H9 (cell line): ENCODE measurements at regions not wholly inside any gene's neighbourhood (a gene's known extent, or its start where the extent isn't known, plus 50 kb on each side); places are given as distances from the start of the nearest gene placed in this dataset.

Experiments
- DNase-seq: peaks from one replicate; pipeline ENCODE4 v3.0.0-alpha.2; 2017
- H2AFZ ChIP-seq: one replicate; pipeline ENCODE4 v1.6.1; 2013; ENCODE audit warnings: mild to moderate bottlenecking, low read length, control low read depth, moderate library complexity
- H2AK5ac ChIP-seq: 2 replicates; pipeline ENCODE4 v1.6.1; 2013; ENCODE audit warnings: low read length, control low read depth, mixed read lengths; ENCODE audit not compliant: insufficient read length
- H2BK120ac ChIP-seq: one replicate; pipeline ENCODE4 v1.6.1; 2013; ENCODE audit warnings: low read depth, mild to moderate bottlenecking, low read length, control low read depth, inconsistent platforms; ENCODE audit not compliant: poor library complexity, severe bottlenecking
- H2BK12ac ChIP-seq: 2 replicates; pipeline ENCODE4 v1.6.1; 2013; ENCODE audit warnings: low read length, control low read depth, mixed read lengths, low read depth; ENCODE audit not compliant: insufficient read length
- H2BK15ac ChIP-seq: 2 replicates; pipeline ENCODE4 v1.6.1; 2013; ENCODE audit warnings: low read depth, low read length, control low read depth
- H2BK20ac ChIP-seq: one replicate; pipeline ENCODE4 v1.6.1; 2013; ENCODE audit warnings: low read depth, mild to moderate bottlenecking, low read length, control low read depth, inconsistent platforms; ENCODE audit not compliant: poor library complexity, severe bottlenecking
- H2BK5ac ChIP-seq: 2 replicates; pipeline ENCODE4 v1.6.1; 2013; ENCODE audit warnings: low read length, control low read depth, mixed read lengths; ENCODE audit not compliant: insufficient read length
- H3K14ac ChIP-seq: 2 replicates; pipeline ENCODE4 v1.6.1; 2013; ENCODE audit warnings: low read length, control low read depth; ENCODE audit not compliant: insufficient read depth
- H3K18ac ChIP-seq: 2 replicates; pipeline ENCODE4 v1.6.1; 2013; ENCODE audit warnings: low read depth, mild to moderate bottlenecking, mixed read lengths, low read length, control low read depth; ENCODE audit not compliant: insufficient read length
- H3K23ac ChIP-seq: 2 replicates; pipeline ENCODE4 v1.6.1; 2013; ENCODE audit warnings: low read length, control low read depth, mixed read lengths, low read depth; ENCODE audit not compliant: insufficient read length
- H3K23me2 ChIP-seq: 2 replicates; pipeline ENCODE4 v1.6.1; 2013; ENCODE audit warnings: low read depth, mild to moderate bottlenecking, mixed read lengths, low read length, control low read depth; ENCODE audit not compliant: insufficient read length, poor library complexity, severe bottlenecking
- H3K27ac ChIP-seq: 2 replicates; pipeline ENCODE4 v1.5.1; 2013; ENCODE audit warnings: low read length, control low read depth, mixed read lengths, low read depth; ENCODE audit not compliant: insufficient read length
- H3K27me3 ChIP-seq: 2 replicates; pipeline ENCODE4 v1.6.1; 2013; ENCODE audit warnings: low read length, control low read depth, inconsistent platforms; ENCODE audit not compliant: insufficient read depth
- H3K4ac ChIP-seq: 2 replicates; pipeline ENCODE4 v1.6.1; 2013; ENCODE audit warnings: low read depth, mild to moderate bottlenecking, control low read depth, inconsistent platforms, low read length, moderate library complexity
- H3K4me1 ChIP-seq: 2 replicates; pipeline ENCODE4 v1.6.1; 2013; ENCODE audit warnings: low read length, control low read depth, inconsistent platforms; ENCODE audit not compliant: insufficient read depth
- H3K4me2 ChIP-seq: 2 replicates; pipeline ENCODE4 v1.6.1; 2013; ENCODE audit warnings: low read length, control low read depth, mixed read lengths; ENCODE audit not compliant: insufficient read length, insufficient read depth
- H3K56ac ChIP-seq: 2 replicates; pipeline ENCODE4 v1.6.1; 2013; ENCODE audit warnings: low read depth, mild to moderate bottlenecking, mixed read lengths, low read length, control low read depth; ENCODE audit not compliant: insufficient read length
- H3K79me1 ChIP-seq: 2 replicates; pipeline ENCODE4 v1.6.1; 2013; ENCODE audit warnings: low read depth, mild to moderate bottlenecking, moderate library complexity, low read length, control low read depth, inconsistent platforms; ENCODE audit not compliant: insufficient read depth, poor library complexity, severe bottlenecking
- H3K79me2 ChIP-seq: 2 replicates; pipeline ENCODE4 v1.6.1; 2013; ENCODE audit warnings: low read length, control low read depth, inconsistent platforms; ENCODE audit not compliant: insufficient read depth
- H3K9ac ChIP-seq: 2 replicates; pipeline ENCODE4 v1.6.1; 2013; ENCODE audit warnings: low read length, control low read depth, mixed read lengths; ENCODE audit not compliant: insufficient read length; ENCODE audit errors: extremely low read depth
- H3K9me3 ChIP-seq: one replicate; pipeline ENCODE4 v1.6.1; 2013; ENCODE audit warnings: low read depth, low read length, inconsistent platforms; ENCODE audit not compliant: control insufficient read depth
- H3T11ph ChIP-seq: one replicate; pipeline ENCODE4 v1.6.1; 2013; ENCODE audit warnings: mild to moderate bottlenecking, low read length, control low read depth, inconsistent platforms
- H4K20me1 ChIP-seq: one replicate; pipeline ENCODE4 v1.6.1; 2013; ENCODE audit not compliant: control insufficient read depth, insufficient read length, insufficient read depth
- H4K5ac ChIP-seq: 2 replicates; pipeline ENCODE4 v1.6.1; 2013; ENCODE audit warnings: low read depth, mild to moderate bottlenecking, mixed read lengths, low read length, control low read depth; ENCODE audit not compliant: insufficient read length
- H4K8ac ChIP-seq: replicated peaks from 2 replicates; pipeline ENCODE4 v1.6.1; 2013; ENCODE audit warnings: low read length, control low read depth, mixed read lengths, low read depth; ENCODE audit not compliant: insufficient read length
- H4K91ac ChIP-seq: 2 replicates; pipeline ENCODE4 v1.6.1; 2013; ENCODE audit warnings: low read depth, mild to moderate bottlenecking, moderate library complexity, mixed read lengths, low read length, control low read depth; ENCODE audit not compliant: insufficient read length
- H3K27ac Mint-ChIP-seq, 3 experiments: 2 replicates in 2 of 3; 3 replicates in 1 of 3; pipeline ENCODE4 v1.8.0; 2020 to 2021; ENCODE audit warnings: mixed read lengths in 3 of 3, mild to moderate bottlenecking in 1 of 3, moderate library complexity in 1 of 3
- H3K27me3 Mint-ChIP-seq: 2 replicates; pipeline ENCODE4 v1.8.0; 2021; ENCODE audit warnings: low read depth, mild to moderate bottlenecking, moderate library complexity, mixed read lengths
- H3K36me3 Mint-ChIP-seq, 3 experiments: 2 replicates in 2 of 3; 3 replicates in 1 of 3; pipeline ENCODE4 v1.8.0; 2020 to 2021; ENCODE audit warnings: low read depth in 3 of 3, mixed read lengths in 3 of 3; ENCODE audit not compliant: insufficient read depth in 1 of 3
- H3K4me1 Mint-ChIP-seq, 2 experiments: 2 replicates each; pipeline ENCODE4 v1.8.0; 2020; ENCODE audit warnings: mixed read lengths in 2 of 2
- H3K4me3 Mint-ChIP-seq, 2 experiments: 2 replicates in 1 of 2; 3 replicates in 1 of 2; pipeline ENCODE4 v1.8.0; 2020 to 2021; ENCODE audit warnings: mild to moderate bottlenecking in 2 of 2, mixed read lengths in 2 of 2, moderate library complexity in 1 of 2
- H3K9me3 Mint-ChIP-seq, 2 experiments: 2 replicates in 1 of 2; 3 replicates in 1 of 2; pipeline ENCODE4 v1.8.0; 2020; ENCODE audit warnings: mild to moderate bottlenecking in 2 of 2, mixed read lengths in 2 of 2, moderate library complexity in 1 of 2
- WGBS: extraction: QIAGEN DNeasy Blood & Tissue Kit; methylation state at CpG from one replicate; pipeline ENCODE4 v1.1.7; 2013; ENCODE audit warnings: missing lambda C conversion rate, low lambda C conversion rate, mixed read lengths; ENCODE audit not compliant: insufficient read length; ENCODE audit errors: extremely low coverage; 5-methylcytosine and 5-hydroxymethylcytosine counted together
- TF ChIP-seq, protein P1 (sequence below): fragments of 200-600 bp; sonication (generic); conservative IDR thresholded peaks from 3 replicates; pipeline ENCODE4 v1.8.0; 2021; ENCODE audit warnings: antibody characterized with exemption, mild to moderate bottlenecking

DNA sequence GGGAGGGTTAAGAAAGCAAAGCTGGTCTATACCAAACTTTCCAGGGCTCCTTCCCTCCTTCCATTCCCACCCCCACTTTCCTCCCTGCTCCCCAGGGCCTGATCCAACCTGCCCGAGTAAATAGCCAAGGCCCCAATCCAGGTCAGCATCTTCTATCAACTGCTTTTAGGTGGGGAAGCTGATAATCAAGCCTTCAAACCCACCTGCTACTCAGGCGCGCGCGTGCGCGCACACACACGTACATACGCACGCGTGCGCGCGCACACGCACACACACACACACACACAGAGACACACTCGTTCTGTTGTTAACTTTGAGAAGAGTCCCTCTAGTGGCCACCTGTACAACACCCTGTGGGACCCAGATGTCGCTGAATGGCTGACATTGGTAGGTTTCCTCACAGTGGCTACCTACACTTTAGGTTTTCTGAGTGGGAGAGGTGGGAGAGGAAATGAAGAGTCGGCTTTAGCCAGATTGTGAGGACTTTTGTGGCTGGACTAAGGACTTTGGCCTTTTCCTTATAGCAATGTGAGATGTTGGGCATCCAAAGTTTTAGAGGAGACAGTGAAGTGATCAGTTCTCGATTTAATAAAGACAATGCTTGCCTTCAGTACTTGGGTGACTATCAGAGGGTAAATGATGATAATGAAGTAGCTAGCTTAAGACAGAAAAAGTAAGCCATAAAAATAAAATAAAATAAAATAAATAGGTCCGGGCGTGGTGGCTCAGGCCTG is 179.9 kb upstream of the C2CD4B start:
- Mint-ChIP-seq H3K4me3 (peak overlapping the region; percentile 50 to 58), H3K4me1 (peaks cover 5 to 7% of the 10 kb centered on the region in 2 experiments), H3K27ac (0 out of 7 replicates have a peak overlapping the region, but pooled peaks of 1 of the 3 experiments have one; percentile 5), H3K27me3 (no peaks in the 10 kb centered on the region; the same call in 1 of the 2 replicates), H3K36me3 (0 out of 7 replicates have a peak, but pooled peaks cover 0 to 2% (median 0%) of the 10 kb centered on the region in 3 experiments), H3K9me3 (no peaks in the 10 kb centered on the region)
- Histone ChIP-seq H2BK20ac (no peak overlapping the region), H3K23me2 (no peaks in the 10 kb centered on the region), H3T11ph (no peak overlapping the region), H3K9me3 (no peaks in the 10 kb centered on the region), H2BK5ac (no peak overlapping the region), H3K56ac (no peak overlapping the region), H4K91ac (no peak overlapping the region), H3K23ac (no peak overlapping the region), H2AFZ (no peak overlapping the region), H3K27me3 (no peaks in the 10 kb centered on the region), H3K14ac (no peak overlapping the region), H3K4me2 (peak overlapping the region; percentile 58), H2AK5ac (no peak overlapping the region), H4K5ac (no peak overlapping the region), H4K20me1 (peaks cover 2% of the 10 kb centered on the region), H2BK15ac (no peak overlapping the region), H2BK12ac (no peak overlapping the region), H3K4ac (no peak overlapping the region), H3K27ac (no peak overlapping the region), H3K4me1 (no peaks in the 10 kb centered on the region), H4K8ac (no peak overlapping the region), H3K79me2 (no peaks in the 10 kb centered on the region), H3K79me1 (no peaks in the 10 kb centered on the region), H3K18ac (no peak overlapping the region), H3K9ac (no peak overlapping the region), H2BK120ac (no peak overlapping the region)
- DNase-seq: peak; percentile 87
- no CpG with 5 or more reads among the region's 21 CpGs for WGBS
- TF ChIP-seq, protein P1, sequence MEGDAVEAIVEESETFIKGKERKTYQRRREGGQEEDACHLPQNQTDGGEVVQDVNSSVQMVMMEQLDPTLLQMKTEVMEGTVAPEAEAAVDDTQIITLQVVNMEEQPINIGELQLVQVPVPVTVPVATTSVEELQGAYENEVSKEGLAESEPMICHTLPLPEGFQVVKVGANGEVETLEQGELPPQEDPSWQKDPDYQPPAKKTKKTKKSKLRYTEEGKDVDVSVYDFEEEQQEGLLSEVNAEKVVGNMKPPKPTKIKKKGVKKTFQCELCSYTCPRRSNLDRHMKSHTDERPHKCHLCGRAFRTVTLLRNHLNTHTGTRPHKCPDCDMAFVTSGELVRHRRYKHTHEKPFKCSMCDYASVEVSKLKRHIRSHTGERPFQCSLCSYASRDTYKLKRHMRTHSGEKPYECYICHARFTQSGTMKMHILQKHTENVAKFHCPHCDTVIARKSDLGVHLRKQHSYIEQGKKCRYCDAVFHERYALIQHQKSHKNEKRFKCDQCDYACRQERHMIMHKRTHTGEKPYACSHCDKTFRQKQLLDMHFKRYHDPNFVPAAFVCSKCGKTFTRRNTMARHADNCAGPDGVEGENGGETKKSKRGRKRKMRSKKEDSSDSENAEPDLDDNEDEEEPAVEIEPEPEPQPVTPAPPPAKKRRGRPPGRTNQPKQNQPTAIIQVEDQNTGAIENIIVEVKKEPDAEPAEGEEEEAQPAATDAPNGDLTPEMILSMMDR: peak; percentile 86
